Coronary artery (tissue), 2 donors: ENCODE measurements at regions not wholly inside any gene's neighbourhood (a gene's known extent, or its start where the extent isn't known, plus 50 kb on each side); places are given as distances from the start of the nearest gene placed in this dataset.
"Not testable (repeated sequence)": the region's sequence is repeated elsewhere in the genome, so short reads cannot be mapped to it uniquely, and the experiment has no call there.

Source experiments
- DNase-seq: peaks from one replicate; pipeline ENCODE4 v3.0.0-alpha.2; 2017; ENCODE audit warnings: low spot score
- H3K27ac ChIP-seq, 2 donors: fragments of 200-600 bp; sonication (generic); one replicate each; pipeline ENCODE4 v1.5.1; 2016 to 2019
- H3K4me3 ChIP-seq: fragments of 200-600 bp; sonication (generic); 2 replicates; pipeline ENCODE4 v1.5.1; 2016; ENCODE audit warnings: mild to moderate bottlenecking, moderate library complexity
- CTCF ChIP-seq: fragments of 200-600 bp; sonication (generic); IDR thresholded peaks from one replicate; pipeline ENCODE4 v1.5.1; 2019; ENCODE audit warnings: antibody characterized with exemption

GRCh38 chr12:74148849-74149248 is 388.8 kb upstream of the ATXN7L3B start:
- Histone ChIP-seq H3K4me3 (no peak overlapping the region), H3K27ac (no peak overlapping the region)
- DNase-seq = no peak
- TF ChIP-seq CTCF = no peak

GRCh38 chr12:74152370-74152769 is 385.3 kb upstream of the ATXN7L3B start:
- Histone ChIP-seq H3K27ac (no peak overlapping the region), H3K4me3 (no peak overlapping the region)
- DNase-seq = no peak
- TF ChIP-seq CTCF = no peak

- H3K4me3 ChIP-seq = no peak overlapping the region
- DNase-seq = no peak
- no peak overlapping the region for H3K27ac ChIP-seq
- TF ChIP-seq CTCF = no peak
Observed at GRCh38 chr12:74166096-74166495, 371.5 kb upstream of the ATXN7L3B start.

GRCh38 chr12:74169607-74170006 is 368.0 kb upstream of the ATXN7L3B start:
- Histone ChIP-seq H3K27ac (no peak overlapping the region), H3K4me3 (no peak overlapping the region)
- DNase-seq = no peak
- TF ChIP-seq CTCF = no peak

- no peak for DNase-seq
- Histone ChIP-seq H3K27ac (no peak overlapping the region), H3K4me3 (no peak overlapping the region)
- TF ChIP-seq CTCF = no peak
Observed at GRCh38 chr12:74170645-74171477, 366.8 kb upstream of the ATXN7L3B start.

GRCh38 chr12:74171478-74171909 is 366.1 kb upstream of the ATXN7L3B start:
- Histone ChIP-seq H3K4me3 (no peak overlapping the region), H3K27ac (no peak overlapping the region)
- no peak for TF ChIP-seq CTCF
- DNase-seq = no peak

- DNase-seq, H3K4me3 ChIP-seq, H3K27ac ChIP-seq: not testable (repeated sequence)
Observed at GRCh38 chr12:74174961-74175360, 362.7 kb upstream of the ATXN7L3B start.
